AG09309 (cell line): ENCODE measurements at regions not wholly inside any gene's neighbourhood (a gene's known extent, or its start where the extent isn't known, plus 50 kb on each side); places are given as distances from the start of the nearest gene placed in this dataset.
"Not testable (repeated sequence)": the region's sequence is repeated elsewhere in the genome, so short reads cannot be mapped to it uniquely, and the experiment has no call there.

Experiments
- DNase-seq: peaks from one replicate; pipeline ENCODE4 v3.0.0-alpha.2; 2010; ENCODE audit warnings: low read depth
- H3K4me3 ChIP-seq: 2 replicates; pipeline ENCODE4 v1.5.1; 2011; ENCODE audit warnings: mild to moderate bottlenecking, low read depth, low read length, moderate library complexity; ENCODE audit not compliant: control insufficient read depth
- CTCF ChIP-seq: IDR thresholded peaks from 2 replicates; pipeline ENCODE4 v1.5.1; 2011; ENCODE audit warnings: mild to moderate bottlenecking, low read depth, low read length, inconsistent platforms; ENCODE audit not compliant: insufficient read depth, control insufficient read depth; ENCODE audit errors: missing control alignments

DNA sequence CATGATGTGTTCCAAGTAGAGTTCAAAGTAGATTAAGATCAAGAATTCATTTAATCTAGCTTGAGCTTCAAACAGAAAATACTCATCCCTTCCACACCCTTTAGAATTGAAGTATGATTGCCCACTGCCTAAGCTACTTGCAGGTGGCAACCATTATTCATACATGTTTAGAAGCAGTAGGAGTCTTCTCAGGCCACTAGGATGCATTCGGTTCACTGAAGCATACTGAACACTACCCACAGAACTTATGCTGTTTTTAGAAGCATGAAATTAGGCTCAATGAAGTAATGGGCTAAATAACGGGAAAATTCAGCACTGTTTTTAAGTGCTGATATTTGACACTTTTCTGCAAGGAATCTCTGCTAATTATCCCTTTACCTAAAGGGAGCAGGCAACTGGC lies 263.4 kb downstream of the DEPDC1B start:
- no peak overlapping the region for H3K4me3 ChIP-seq
- TF ChIP-seq CTCF = no peak
- DNase-seq = no peak

- H3K4me3 ChIP-seq = no peak overlapping the region
- no peak for TF ChIP-seq CTCF
- no peak for DNase-seq
These were observed 264.2 kb downstream of the DEPDC1B start for GRCh38 chr5:60435808-60436207.

DNA sequence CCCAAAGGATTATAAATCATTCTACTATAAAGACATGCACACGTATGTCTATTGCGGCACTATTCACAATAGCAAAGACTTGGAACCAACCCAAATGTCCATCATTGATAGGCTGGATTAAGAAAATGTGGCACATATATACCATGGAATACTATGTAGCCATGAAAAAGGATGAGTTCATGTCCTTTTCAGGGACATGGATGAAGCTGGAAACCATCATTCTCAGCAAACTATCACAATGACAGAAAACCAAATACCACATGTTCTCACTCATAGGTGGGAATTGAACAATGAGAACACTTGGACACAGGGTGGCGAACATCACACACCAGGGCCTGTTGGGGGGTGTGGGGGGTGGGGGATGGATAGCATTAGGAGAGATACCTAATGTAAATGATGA lies 273.8 kb downstream of the DEPDC1B start:
- not testable (repeated sequence) for H3K4me3 ChIP-seq, DNase-seq

GRCh38 chr5:60420773-60421172 lies 279.2 kb downstream of the DEPDC1B start:
- H3K4me3 ChIP-seq, DNase-seq: not testable (repeated sequence)

DNA sequence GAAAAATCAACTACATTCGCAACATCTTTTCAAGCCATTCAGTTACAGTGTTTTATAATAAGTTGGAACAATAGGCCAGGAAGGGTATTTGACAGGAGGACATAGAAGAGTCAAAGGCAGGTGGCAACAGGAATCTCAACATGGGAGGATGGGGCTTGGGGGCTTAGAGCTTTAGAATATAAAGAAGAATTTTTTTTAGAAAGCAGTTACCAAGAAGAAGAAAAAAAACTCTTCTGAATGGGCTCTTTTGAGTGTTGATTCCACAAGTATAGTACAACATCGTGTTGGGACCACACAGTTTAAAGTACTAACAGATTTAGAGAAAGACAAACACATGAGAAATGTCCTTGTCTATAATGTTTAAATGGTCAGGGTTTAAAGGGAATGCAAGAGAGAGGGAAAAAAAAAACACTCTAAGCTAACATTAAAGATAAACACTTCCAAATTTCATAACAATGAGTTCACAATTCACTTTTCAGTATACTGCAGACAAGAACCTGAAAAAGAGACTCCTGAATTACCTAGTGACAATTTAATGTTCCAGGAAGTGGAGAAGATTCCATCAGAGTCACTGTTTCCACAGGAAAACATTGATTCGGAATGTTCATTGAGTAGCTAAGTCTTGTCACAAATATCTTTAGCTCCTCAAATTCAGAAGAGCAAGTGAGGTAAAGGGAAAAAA lies 282.3 kb downstream of the DEPDC1B start:
- no peak for TF ChIP-seq CTCF

DNA sequence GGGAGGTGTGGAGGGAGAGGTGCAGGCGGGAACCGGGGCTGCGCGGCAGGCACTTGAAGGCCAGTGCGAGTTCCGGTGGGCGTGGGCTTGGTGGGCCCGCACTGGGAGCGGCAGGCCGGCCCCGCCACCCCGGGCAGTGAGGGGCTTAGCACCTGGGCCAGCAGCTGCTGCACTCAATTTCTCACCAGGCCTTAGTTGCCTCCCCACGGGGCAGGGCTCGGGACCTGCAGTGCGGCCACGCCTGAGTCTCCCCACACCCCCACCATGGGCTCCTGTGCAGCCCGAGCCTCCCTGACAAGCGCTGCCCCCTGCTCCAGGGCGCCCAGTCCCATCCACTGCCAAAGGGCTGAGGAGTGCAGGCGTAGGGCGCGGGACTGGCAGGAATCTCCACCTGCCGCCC lies 284.5 kb downstream of the DEPDC1B start:
- no peak overlapping the region for H3K4me3 ChIP-seq
- DNase-seq = no peak
- TF ChIP-seq CTCF = no peak

More for the DNA sequence above, 282.3 kb downstream of the DEPDC1B start:
- H3K4me3 ChIP-seq = no peak overlapping the region
- no peak for DNase-seq

- DNase-seq = no peak
- no peak for TF ChIP-seq CTCF
- H3K4me3 ChIP-seq = no peak overlapping the region
These were observed 289.5 kb downstream of the DEPDC1B start for GRCh38 chr5:60410427-60410826.

GRCh38 chr5:60404171-60404570 lies 295.8 kb downstream of the DEPDC1B start:
- DNase-seq = no peak
- no peak overlapping the region for H3K4me3 ChIP-seq
- TF ChIP-seq CTCF = no peak
